Mesendoderm (in vitro differentiated cells): ENCODE measurements at regions not wholly inside any gene's neighbourhood (a gene's known extent, or its start where the extent isn't known, plus 50 kb on each side); places are given as distances from the start of the nearest gene placed in this dataset.

ENCODE experiments used
- DNase-seq: peaks from one replicate; pipeline ENCODE4 v3.0.0; 2013
- H2AK5ac ChIP-seq: 2 replicates; pipeline ENCODE4 v1.6.1; 2013; ENCODE audit warnings: low read length, inconsistent platforms
- H2BK120ac ChIP-seq: 2 replicates; pipeline ENCODE4 v1.6.1; 2013; ENCODE audit warnings: low read depth, mild to moderate bottlenecking, low read length, moderate library complexity, mixed read lengths
- H2BK15ac ChIP-seq: replicated peaks from 2 replicates; pipeline ENCODE4 v1.6.1; 2013; ENCODE audit warnings: low read depth, mild to moderate bottlenecking, moderate library complexity
- H2BK5ac ChIP-seq: 2 replicates; pipeline ENCODE4 v1.6.1; 2013; ENCODE audit warnings: low read length, inconsistent platforms
- H3K18ac ChIP-seq: 2 replicates; pipeline ENCODE4 v1.6.1; 2013; ENCODE audit warnings: mild to moderate bottlenecking, low read length, mixed read lengths
- H3K23ac ChIP-seq: one replicate; pipeline ENCODE4 v1.6.1; 2013; ENCODE audit warnings: low read length
- H3K27ac ChIP-seq: 2 replicates; pipeline ENCODE4 v1.5.1; 2013; ENCODE audit warnings: low read depth, mild to moderate bottlenecking, inconsistent platforms, low read length, moderate library complexity
- H3K27me3 ChIP-seq: 2 replicates; pipeline ENCODE4 v1.6.1; 2013; ENCODE audit warnings: low read length, control low read depth, mild to moderate bottlenecking, inconsistent platforms; ENCODE audit not compliant: insufficient read depth, poor library complexity
- H3K36me3 ChIP-seq: 2 replicates; pipeline ENCODE4 v1.6.1; 2013; ENCODE audit warnings: low read length, inconsistent platforms; ENCODE audit not compliant: control insufficient read depth, insufficient read depth
- H3K4ac ChIP-seq: one replicate; pipeline ENCODE4 v1.6.1; 2013; ENCODE audit warnings: low read depth, mild to moderate bottlenecking, low read length, moderate library complexity
- H3K4me1 ChIP-seq: 2 replicates; pipeline ENCODE4 v1.6.1; 2013; ENCODE audit warnings: low read depth, low read length, inconsistent platforms; ENCODE audit not compliant: control insufficient read depth
- H3K4me2 ChIP-seq: 2 replicates; pipeline ENCODE4 v1.6.1; 2013; ENCODE audit warnings: low read length
- H3K4me3 ChIP-seq: 2 replicates; pipeline ENCODE4 v1.5.1; 2013; ENCODE audit warnings: mild to moderate bottlenecking, low read length
- H3K56ac ChIP-seq: one replicate; pipeline ENCODE4 v1.6.1; 2013; ENCODE audit warnings: low read length
- H3K79me1 ChIP-seq: 2 replicates; pipeline ENCODE4 v1.6.1; 2013; ENCODE audit warnings: low read length, inconsistent platforms
- H3K79me2 ChIP-seq: 2 replicates; pipeline ENCODE4 v1.6.1; 2013; ENCODE audit warnings: mild to moderate bottlenecking, low read length; ENCODE audit not compliant: control insufficient read depth, insufficient read depth
- H3K9ac ChIP-seq: 2 replicates; pipeline ENCODE4 v1.6.1; 2013; ENCODE audit warnings: low read length, inconsistent platforms
- H4K5ac ChIP-seq: one replicate; pipeline ENCODE4 v1.6.1; 2013; ENCODE audit warnings: low read length
- H4K8ac ChIP-seq: one replicate; pipeline ENCODE4 v1.6.1; 2013; ENCODE audit warnings: low read depth, mild to moderate bottlenecking, control low read depth, low read length, moderate library complexity
- WGBS: extraction: QIAGEN DNeasy Blood & Tissue Kit; methylation state at CpG from one replicate; pipeline ENCODE4 v1.1.7; 2013; ENCODE audit warnings: low lambda C conversion rate, missing lambda C conversion rate; ENCODE audit not compliant: insufficient coverage; ENCODE audit errors: extremely low coverage; 5-methylcytosine and 5-hydroxymethylcytosine counted together

- no peak overlapping the region for H3K23ac ChIP-seq
- H3K27ac ChIP-seq, result no peak overlapping the region
- H2BK120ac ChIP-seq, result no peak overlapping the region
- no peak overlapping the region for H3K4me3 ChIP-seq
- no peak overlapping the region for H4K5ac ChIP-seq
- H3K79me2 ChIP-seq, result no peaks in the 10 kb centered on the region
- no CpG with 5 or more reads among the region's 4 CpGs for WGBS
- no peak overlapping the region for H2BK5ac ChIP-seq
- H3K4ac ChIP-seq, result no peak overlapping the region
- H3K4me2 ChIP-seq, result no peak overlapping the region
- H2AK5ac ChIP-seq, result no peak overlapping the region
- H3K56ac ChIP-seq, result no peak overlapping the region
- H3K79me1 ChIP-seq, result no peaks in the 10 kb centered on the region
- H4K8ac ChIP-seq, result no peak overlapping the region
- no peak for DNase-seq
- H3K4me1 ChIP-seq, result no peaks in the 10 kb centered on the region
- H3K9ac ChIP-seq, result no peak overlapping the region
- H2BK15ac ChIP-seq, result no peak overlapping the region
- H3K18ac ChIP-seq, result no peak overlapping the region
- no peaks in the 10 kb centered on the region for H3K36me3 ChIP-seq
- H3K27me3 ChIP-seq, result no peaks in the 10 kb centered on the region
Measured at GRCh38 chr1:58143972-58144697, 402.4 kb downstream of the OMA1 start.

DNA sequence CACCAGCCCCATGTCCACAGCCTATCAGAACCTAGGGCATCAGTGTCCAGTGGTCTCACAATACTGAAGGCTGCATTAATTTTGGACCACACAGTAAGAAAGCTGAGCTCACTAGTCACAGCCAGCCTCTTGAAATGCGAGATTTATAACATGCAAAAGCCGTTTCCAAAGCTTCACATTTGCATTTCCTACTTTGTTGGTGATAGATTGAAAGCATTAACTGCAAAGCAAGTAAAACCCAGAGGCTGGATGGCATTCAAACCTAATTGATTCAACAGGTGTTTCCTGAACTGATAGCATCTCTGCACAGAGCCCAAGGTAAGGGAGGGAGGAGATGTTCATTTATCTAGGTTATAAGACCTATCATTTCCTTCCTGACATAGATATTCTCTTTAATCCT, 410.1 kb downstream of the OMA1 start:
- H3K36me3 ChIP-seq, result no peaks in the 10 kb centered on the region
- H4K5ac ChIP-seq, result no peak overlapping the region
- no peaks in the 10 kb centered on the region for H3K79me2 ChIP-seq
- H2AK5ac ChIP-seq, result no peak overlapping the region
- no peak overlapping the region for H2BK15ac ChIP-seq
- no peaks in the 10 kb centered on the region for H3K79me1 ChIP-seq
- H3K4me1 ChIP-seq, result no peaks in the 10 kb centered on the region
- H3K27me3 ChIP-seq, result no peaks in the 10 kb centered on the region
- no peak for DNase-seq
- H3K4me3 ChIP-seq, result no peak overlapping the region
- no peak overlapping the region for H3K23ac ChIP-seq
- no peak overlapping the region for H3K9ac ChIP-seq
- H2BK5ac ChIP-seq, result no peak overlapping the region
- no peak overlapping the region for H3K4me2 ChIP-seq
- no peak overlapping the region for H4K8ac ChIP-seq
- no peak overlapping the region for H2BK120ac ChIP-seq
- no peak overlapping the region for H3K56ac ChIP-seq
- H3K4ac ChIP-seq, result no peak overlapping the region
- WGBS, result no CpG with 5 or more reads among the region's 2 CpGs
- no peak overlapping the region for H3K18ac ChIP-seq
- H3K27ac ChIP-seq, result no peak overlapping the region

GRCh38 chr1:58135821-58136321, 410.7 kb downstream of the OMA1 start:
- WGBS, result no CpG with 5 or more reads among the region's 3 CpGs

DNA sequence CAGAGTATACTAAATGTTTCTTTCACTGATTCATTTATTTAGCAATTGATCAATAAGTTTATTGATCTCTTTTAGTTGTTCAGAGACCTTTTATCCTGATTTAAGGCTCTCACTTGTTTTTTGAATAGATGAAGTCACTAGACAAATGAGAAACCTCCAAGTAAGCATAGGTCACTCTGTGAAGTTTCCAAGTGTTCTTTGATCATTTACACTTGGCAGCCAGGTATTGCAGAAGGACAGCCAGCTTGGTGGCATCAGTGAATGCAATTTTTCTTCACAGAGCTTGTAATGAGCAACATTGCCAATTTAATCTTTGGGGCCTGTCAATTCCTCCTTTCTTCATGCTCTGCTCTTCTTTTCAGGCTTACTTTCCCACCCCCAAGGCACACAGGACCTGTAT, 413.0 kb downstream of the OMA1 start:
- no peak overlapping the region for H4K5ac ChIP-seq
- H4K8ac ChIP-seq, result no peak overlapping the region
- no peaks in the 10 kb centered on the region for H3K4me1 ChIP-seq
- H3K79me2 ChIP-seq, result no peaks in the 10 kb centered on the region
- H2AK5ac ChIP-seq, result no peak overlapping the region
- H3K79me1 ChIP-seq, result no peaks in the 10 kb centered on the region
- no peak overlapping the region for H3K27ac ChIP-seq
- H3K4me3 ChIP-seq, result no peak overlapping the region
- H3K23ac ChIP-seq, result no peak overlapping the region
- no peak overlapping the region for H3K18ac ChIP-seq
- H3K56ac ChIP-seq, result no peak overlapping the region
- DNase-seq, result no peak
- no peak overlapping the region for H3K4me2 ChIP-seq
- no peak overlapping the region for H2BK5ac ChIP-seq
- H3K27me3 ChIP-seq, result no peaks in the 10 kb centered on the region
- H2BK120ac ChIP-seq, result no peak overlapping the region
- no peaks in the 10 kb centered on the region for H3K36me3 ChIP-seq
- no peak overlapping the region for H2BK15ac ChIP-seq
- H3K9ac ChIP-seq, result no peak overlapping the region
- H3K4ac ChIP-seq, result no peak overlapping the region

More at GRCh38 chr1:58135821-58136321, 410.7 kb downstream of the OMA1 start:
- DNase-seq, result no peak
- Histone ChIP-seq H3K18ac (no peak overlapping the region), H3K56ac (no peak overlapping the region), H2BK120ac (no peak overlapping the region), H3K79me1 (no peaks in the 10 kb centered on the region), H4K8ac (no peak overlapping the region), H3K79me2 (no peaks in the 10 kb centered on the region), H2BK5ac (no peak overlapping the region), H3K4me1 (no peaks in the 10 kb centered on the region), H2AK5ac (no peak overlapping the region), H4K5ac (no peak overlapping the region), H2BK15ac (no peak overlapping the region), H3K36me3 (no peaks in the 10 kb centered on the region), H3K4me2 (no peak overlapping the region), H3K27ac (no peak overlapping the region), H3K27me3 (no peaks in the 10 kb centered on the region), H3K4me3 (no peak overlapping the region), H3K4ac (no peak overlapping the region), H3K23ac (no peak overlapping the region), H3K9ac (no peak overlapping the region)

- no peak overlapping the region for H3K23ac ChIP-seq
- no peak overlapping the region for H2BK120ac ChIP-seq
- no peak overlapping the region for H3K56ac ChIP-seq
- no peak overlapping the region for H3K27ac ChIP-seq
- no peak overlapping the region for H3K4me3 ChIP-seq
- H2AK5ac ChIP-seq, result no peak overlapping the region
- H3K4me1 ChIP-seq, result no peaks in the 10 kb centered on the region
- H3K27me3 ChIP-seq, result no peaks in the 10 kb centered on the region
- no peak overlapping the region for H4K8ac ChIP-seq
- no peak overlapping the region for H2BK15ac ChIP-seq
- no peaks in the 10 kb centered on the region for H3K79me1 ChIP-seq
- no peaks in the 10 kb centered on the region for H3K79me2 ChIP-seq
- no CpG with 5 or more reads among the region's 2 CpGs for WGBS
- H3K9ac ChIP-seq, result no peak overlapping the region
- no peak overlapping the region for H4K5ac ChIP-seq
- H3K18ac ChIP-seq, result no peak overlapping the region
- peak; percentile 92 for DNase-seq
- H2BK5ac ChIP-seq, result no peak overlapping the region
- H3K4ac ChIP-seq, result no peak overlapping the region
- H3K36me3 ChIP-seq, result no peaks in the 10 kb centered on the region
- H3K4me2 ChIP-seq, result no peak overlapping the region
Measured at GRCh38 chr1:58123051-58123450, 423.5 kb downstream of the OMA1 start.

GRCh38 chr1:58119971-58120370, 426.6 kb downstream of the OMA1 start:
- no peak for DNase-seq
- H3K9ac ChIP-seq, result no peak overlapping the region
- H4K8ac ChIP-seq, result no peak overlapping the region
- no CpG with 5 or more reads among the region's 2 CpGs for WGBS
- H3K4me2 ChIP-seq, result no peak overlapping the region
- H3K4ac ChIP-seq, result no peak overlapping the region
- H3K79me1 ChIP-seq, result no peaks in the 10 kb centered on the region
- no peak overlapping the region for H2BK120ac ChIP-seq
- no peak overlapping the region for H2AK5ac ChIP-seq
- no peak overlapping the region for H4K5ac ChIP-seq
- no peak overlapping the region for H3K4me3 ChIP-seq
- H3K36me3 ChIP-seq, result no peaks in the 10 kb centered on the region
- no peaks in the 10 kb centered on the region for H3K27me3 ChIP-seq
- no peaks in the 10 kb centered on the region for H3K79me2 ChIP-seq
- H3K27ac ChIP-seq, result no peak overlapping the region
- H2BK5ac ChIP-seq, result no peak overlapping the region
- H3K4me1 ChIP-seq, result no peaks in the 10 kb centered on the region
- no peak overlapping the region for H2BK15ac ChIP-seq
- H3K23ac ChIP-seq, result no peak overlapping the region
- H3K56ac ChIP-seq, result no peak overlapping the region
- H3K18ac ChIP-seq, result no peak overlapping the region
